ENCODE measurements at regions not wholly inside any gene's neighbourhood (a gene's known extent, or its start where the extent isn't known, plus 50 kb on each side); places are given as distances from the start of the nearest gene placed in this dataset.
A peak's percentile ranks its signal among the peaks of the same experiment; 100 is the strongest.

DNA sequence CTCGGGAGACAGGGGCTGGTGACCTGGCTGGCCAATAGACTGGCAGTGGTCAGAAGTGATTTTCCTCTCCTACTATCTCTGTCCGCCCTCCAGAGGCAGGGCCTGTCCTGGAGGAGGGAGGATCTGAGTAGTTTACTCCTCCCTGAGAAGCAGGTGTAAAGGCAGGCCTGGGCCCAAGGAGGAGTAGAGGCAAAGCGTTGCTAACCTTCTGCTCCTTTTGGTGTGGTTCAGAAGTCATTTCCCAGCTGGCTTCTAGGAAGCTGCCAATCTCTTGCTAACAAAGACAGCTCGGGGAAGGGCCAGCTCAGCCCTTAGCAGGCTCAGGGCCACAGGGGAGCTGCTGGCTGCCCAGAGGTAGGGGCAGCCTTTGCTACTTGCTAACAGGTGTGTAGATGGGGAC is 151.1 kb upstream of the NECTIN1 start:
- H3K27ac Mint-ChIP-seq: peak overlapping the region in 1 of 3 experiments; percentile 69; a peak in 1 of 7 replicates
- Histone ChIP-seq H3K27me3 (ENCODE audit: insufficient read depth, low read length) (no peaks in the 10 kb centered on the region), H2AK5ac (ENCODE audit: insufficient read length, low read length) (no peak overlapping the region), H4K5ac (ENCODE audit: insufficient read length, low read depth, low read length) (no peak overlapping the region), H2BK20ac (ENCODE audit: low read depth, low read length, poor library complexity, severe bottlenecking) (no peak overlapping the region), H3K79me2 (ENCODE audit: insufficient read depth, low read length) (no peaks in the 10 kb centered on the region), H3K79me1 (ENCODE audit: insufficient read depth, low read depth, low read length, poor library complexity, severe bottlenecking) (no peaks in the 10 kb centered on the region), H3K9me3 (ENCODE audit: control insufficient read depth, low read depth, low read length) (no peaks in the 10 kb centered on the region), H3K4ac (ENCODE audit: low read depth, low read length) (no peak overlapping the region), H3K9ac (ENCODE audit: extremely low read depth, insufficient read length, low read length) (no peak overlapping the region), H2BK5ac (ENCODE audit: insufficient read length, low read length) (no peak overlapping the region), H2AFZ (ENCODE audit: low read length) (no peak overlapping the region), H3K4me2 (ENCODE audit: insufficient read depth, insufficient read length, low read length) (no peak overlapping the region), H3K4me1 (ENCODE audit: insufficient read depth, low read length) (no peaks in the 10 kb centered on the region), H3K14ac (ENCODE audit: insufficient read depth, low read length) (no peak overlapping the region), H3K23ac (ENCODE audit: insufficient read length, low read depth, low read length) (no peak overlapping the region), H3K23me2 (ENCODE audit: insufficient read length, low read depth, low read length, poor library complexity, severe bottlenecking) (no peaks in the 10 kb centered on the region), H4K20me1 (ENCODE audit: control insufficient read depth, insufficient read depth, insufficient read length) (no peaks in the 10 kb centered on the region), H2BK120ac (ENCODE audit: low read depth, low read length, poor library complexity, severe bottlenecking) (no peak overlapping the region), H3T11ph (ENCODE audit: low read length) (no peak overlapping the region), H3K27ac (ENCODE audit: insufficient read length, low read depth, low read length) (no peak overlapping the region), H4K8ac (replicated peaks; ENCODE audit: insufficient read length, low read depth, low read length) (no peak overlapping the region), H2BK15ac (ENCODE audit: low read depth, low read length) (no peak overlapping the region), H3K18ac (ENCODE audit: insufficient read length, low read depth, low read length) (no peak overlapping the region), H3K56ac (ENCODE audit: insufficient read length, low read depth, low read length) (no peak overlapping the region), H2BK12ac (ENCODE audit: insufficient read length, low read depth, low read length) (no peak overlapping the region), H4K91ac (ENCODE audit: insufficient read length, low read depth, low read length) (no peak overlapping the region)
- no peak overlapping the region for H3K4me3 Mint-ChIP-seq
- peaks cover 21 to 28% of the 10 kb centered on the region in 2 experiments for H3K4me1 Mint-ChIP-seq
- WGBS (ENCODE audit: extremely low coverage, insufficient read length, low lambda C conversion rate): no CpG with 5 or more reads among the region's 4 CpGs
- peaks cover 6% of the 10 kb centered on the region for H3K27me3 Mint-ChIP-seq (ENCODE audit: low read depth)
- peak; percentile 52 for DNase-seq
- TF ChIP-seq, protein P1, sequence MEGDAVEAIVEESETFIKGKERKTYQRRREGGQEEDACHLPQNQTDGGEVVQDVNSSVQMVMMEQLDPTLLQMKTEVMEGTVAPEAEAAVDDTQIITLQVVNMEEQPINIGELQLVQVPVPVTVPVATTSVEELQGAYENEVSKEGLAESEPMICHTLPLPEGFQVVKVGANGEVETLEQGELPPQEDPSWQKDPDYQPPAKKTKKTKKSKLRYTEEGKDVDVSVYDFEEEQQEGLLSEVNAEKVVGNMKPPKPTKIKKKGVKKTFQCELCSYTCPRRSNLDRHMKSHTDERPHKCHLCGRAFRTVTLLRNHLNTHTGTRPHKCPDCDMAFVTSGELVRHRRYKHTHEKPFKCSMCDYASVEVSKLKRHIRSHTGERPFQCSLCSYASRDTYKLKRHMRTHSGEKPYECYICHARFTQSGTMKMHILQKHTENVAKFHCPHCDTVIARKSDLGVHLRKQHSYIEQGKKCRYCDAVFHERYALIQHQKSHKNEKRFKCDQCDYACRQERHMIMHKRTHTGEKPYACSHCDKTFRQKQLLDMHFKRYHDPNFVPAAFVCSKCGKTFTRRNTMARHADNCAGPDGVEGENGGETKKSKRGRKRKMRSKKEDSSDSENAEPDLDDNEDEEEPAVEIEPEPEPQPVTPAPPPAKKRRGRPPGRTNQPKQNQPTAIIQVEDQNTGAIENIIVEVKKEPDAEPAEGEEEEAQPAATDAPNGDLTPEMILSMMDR (conservative IDR thresholded peaks at IDR 0.05): no peak
- H3K9me3 Mint-ChIP-seq: no peaks in the 10 kb centered on the region
- no peaks in the 10 kb centered on the region for H3K36me3 Mint-ChIP-seq (ENCODE audit: insufficient read depth in 1 of 3, low read depth in 3 of 3)
